PC-9 (cell line): ENCODE measurements at regions not wholly inside any gene's neighbourhood (a gene's known extent, or its start where the extent isn't known, plus 50 kb on each side); places are given as distances from the start of the nearest gene placed in this dataset.

ENCODE experiments used
- CTCF ChIP-seq: fragments of 200-600 bp; sonication (generic); conservative IDR thresholded peaks from 2 replicates; pipeline ENCODE4 v1.6.1; 2017; ENCODE audit warnings: mixed run types, antibody characterized with exemption, mild to moderate bottlenecking, moderate library complexity
- EZH2 ChIP-seq: fragments of 200-600 bp; sonication (generic); IDR thresholded peaks from 2 replicates; pipeline ENCODE4 v1.8.0; 2017; ENCODE audit warnings: antibody characterized with exemption, low read depth

GRCh38 chr13:105611424-105611823, 924.0 kb downstream of the EFNB2 start:
- TF ChIP-seq CTCF (no peak), EZH2 (no peak)
